ENCODE measurements at regions not wholly inside any gene's neighbourhood (a gene's known extent, or its start where the extent isn't known, plus 50 kb on each side); places are given as distances from the start of the nearest gene placed in this dataset.

DNA sequence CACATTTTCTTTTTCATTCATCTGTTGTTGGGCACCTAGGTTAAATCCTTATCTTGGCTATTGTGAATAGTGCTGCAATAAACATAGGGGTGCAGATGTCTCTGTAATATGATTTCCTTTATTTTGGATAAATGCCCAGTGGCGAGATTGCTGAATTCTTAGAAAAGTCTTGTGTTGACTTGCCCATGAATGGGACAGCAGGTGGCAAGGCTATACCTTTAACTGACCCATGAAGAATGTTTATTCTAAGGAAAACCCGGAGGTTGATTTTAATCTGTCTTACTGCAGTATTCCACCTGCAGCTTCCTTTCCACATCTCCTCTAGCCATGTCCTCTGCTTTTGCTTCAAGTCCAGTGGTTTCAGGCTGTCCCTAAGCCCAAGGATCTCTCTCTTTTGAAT is 220.6 kb downstream of the SNCA start:
- ChIA-PET POLR2A (no interaction called here), CTCF (ENCODE audit: low intra/inter-chr PET ratio) (no interaction called here)
- Histone ChIP-seq H4K20me1 (replicated peaks; ENCODE audit: control insufficient read depth, insufficient read depth, low read length) (no peaks in the 10 kb centered on the region), H3K79me2 (ENCODE audit: control insufficient read depth, insufficient read depth, low read length) (no peaks in the 10 kb centered on the region), H3K4me3 (no peak overlapping the region), H3K4me2 (ENCODE audit: insufficient read depth, low read length) (no peak overlapping the region), H3K9me3 (replicated peaks; ENCODE audit: control insufficient read depth, insufficient read depth, low read depth, low read length) (no peaks in the 10 kb centered on the region), H3K9me1 (ENCODE audit: control insufficient read depth, insufficient read depth, low read length) (no peaks in the 10 kb centered on the region), H3K27me3 (ENCODE audit: control insufficient read depth in 2 of 2, insufficient read depth in 2 of 2, low read length in 2 of 2) (no peaks in the 10 kb centered on the region), H3K36me3 (ENCODE audit: control insufficient read depth, insufficient read depth, low read length) (no peaks in the 10 kb centered on the region), H3K9ac (ENCODE audit: insufficient read depth in 1 of 2, low read depth in 2 of 2, low read length in 2 of 2) (no peak overlapping the region), H3K27ac (ENCODE audit: extremely low read depth, low read depth, low read length) (no peak overlapping the region), H3K4me1 (replicated peaks in 1 of 2; ENCODE audit: control insufficient read depth in 2 of 2, insufficient read depth in 2 of 2, low read length in 2 of 2) (no peaks in the 10 kb centered on the region), H2AFZ (ENCODE audit: low read depth, low read length) (no peak overlapping the region)
- in situ Hi-C loops (cut with MboI) (no loop called here), intact Hi-C loops (cut with micrococcal nuclease) (no loop called here)
- BruUV-seq (replicated peaks), result no TSS peak
- WGBS (ENCODE audit: insufficient coverage, low coverage, missing lambda C conversion rate), result 0% methylated on average over 2 of the region's 2 CpGs
- no peak for TF ChIP-seq JUND (IDR thresholded peaks at IDR 0.05; ENCODE audit: borderline replicate concordance, low read depth, low read length)
- no peak for TF ChIP-seq JUND (tag; IDR thresholded peaks at IDR 0.05; ENCODE audit: borderline replicate concordance, low read depth, low read length)
- TF ChIP-seq SMAD3 (CRISPR knock-in tag; conservative IDR thresholded peaks at IDR 0.05), result no peak
- TF ChIP-seq ZC3H8 (IDR thresholded peaks at IDR 0.05), result no peak
- no peak for TF ChIP-seq ZNF561 (CRISPR knock-in tag; conservative IDR thresholded peaks at IDR 0.05)
- TF ChIP-seq GTF2A2 (tag; IDR thresholded peaks at IDR 0.05), result no peak
- TF ChIP-seq DMBX1 (CRISPR knock-in tag; IDR thresholded peaks at IDR 0.05; ENCODE audit: borderline replicate concordance), result no peak
- no peak for TF ChIP-seq MAFG (tag; conservative IDR thresholded peaks at IDR 0.05)
- FAIRE-seq, result no peak
- no peak for ATAC-seq
- DNase-seq (ENCODE audit: extremely low read depth in 1 of 4, low spot score in 3 of 4), result no peak

- CTCF ChIA-PET (ENCODE audit: low intra/inter-chr PET ratio), result no interaction called here
- TF ChIP-seq SPI1 (IDR thresholded peaks at IDR 0.05; ENCODE audit: borderline replicate concordance, low read depth, low read length) (no peak), SFPQ (IDR thresholded peaks at IDR 0.05; ENCODE audit: low read depth, low read length) (no peak), ZNF76 (CRISPR knock-in tag; IDR thresholded peaks at IDR 0.05; ENCODE audit: borderline replicate concordance) (no peak), ZZZ3 (IDR thresholded peaks at IDR 0.05) (no peak), RBM14 (IDR thresholded peaks at IDR 0.05; ENCODE audit: borderline replicate concordance, insufficient read depth, low read depth, low read length) (no peak), ZNF644 (tag; IDR thresholded peaks at IDR 0.05; ENCODE audit: low read depth) (no peak), ESRRA (IDR thresholded peaks at IDR 0.05; ENCODE audit: borderline replicate concordance, low read depth) (no peak), TAF7 (tag; IDR thresholded peaks at IDR 0.05) (no peak), TRIM28 (IDR thresholded peaks at IDR 0.05) (no peak), ZBTB8A (IDR thresholded peaks at IDR 0.05; ENCODE audit: partially characterized antibody) (no peak)
- Histone ChIP-seq H3K27ac (ENCODE audit: extremely low read depth, low read depth, low read length) (no peak overlapping the region), H2AFZ (ENCODE audit: low read depth, low read length) (no peak overlapping the region), H3K4me2 (ENCODE audit: insufficient read depth, low read length) (no peak overlapping the region), H3K9ac (ENCODE audit: insufficient read depth in 1 of 2, low read depth in 2 of 2, low read length in 2 of 2) (no peak overlapping the region), H3K79me2 (ENCODE audit: control insufficient read depth, insufficient read depth, low read length) (no peaks in the 10 kb centered on the region), H3K27me3 (ENCODE audit: control insufficient read depth in 2 of 2, insufficient read depth in 2 of 2, low read length in 2 of 2) (no peaks in the 10 kb centered on the region), H3K9me3 (replicated peaks; ENCODE audit: control insufficient read depth, insufficient read depth, low read depth, low read length) (no peaks in the 10 kb centered on the region), H3K36me3 (ENCODE audit: control insufficient read depth, insufficient read depth, low read length) (no peaks in the 10 kb centered on the region), H3K9me1 (ENCODE audit: control insufficient read depth, insufficient read depth, low read length) (no peaks in the 10 kb centered on the region), H3K4me3 (no peak overlapping the region), H4K20me1 (replicated peaks; ENCODE audit: control insufficient read depth, insufficient read depth, low read length) (no peaks in the 10 kb centered on the region), H3K4me1 (replicated peaks in 1 of 2; ENCODE audit: control insufficient read depth in 2 of 2, insufficient read depth in 2 of 2, low read length in 2 of 2) (no peaks in the 10 kb centered on the region)
- BruUV-seq (replicated peaks), result no TSS peak
- in situ Hi-C loops (cut with MboI), result no loop called here
- WGBS (ENCODE audit: insufficient coverage, low coverage, missing lambda C conversion rate), result 6% methylated on average over 4 of the region's 4 CpGs
- no peak for FAIRE-seq
- intact Hi-C loops (cut with micrococcal nuclease), result no loop called here
- DNase-seq (ENCODE audit: extremely low read depth in 1 of 4, low spot score in 3 of 4), result no peak
- POLR2A ChIA-PET, result no interaction called here
- ATAC-seq, result no peak
Measured at GRCh38 chr4:89615051-89615450, 221.9 kb downstream of the SNCA start.
